ENCODE measurements at regions not wholly inside any gene's neighbourhood (a gene's known extent, or its start where the extent isn't known, plus 50 kb on each side); places are given as distances from the start of the nearest gene placed in this dataset.

GRCh38 chr4:43402393-43402792, 509.9 kb downstream of the GRXCR1 start:
- TF ChIP-seq CTCF (IDR thresholded peaks at IDR 0.05 in 2 of 3, conservative IDR thresholded peaks at IDR 0.05 in 1 of 3; ENCODE audit: insufficient read depth in 2 of 3, low read depth in 1 of 3, low read length in 3 of 3) (no peak), JUND (IDR thresholded peaks at IDR 0.05; ENCODE audit: borderline replicate concordance, low read depth, low read length) (no peak), JUND (tag; IDR thresholded peaks at IDR 0.05; ENCODE audit: borderline replicate concordance, low read depth, low read length) (no peak), KAT7 (CRISPR knock-in tag; IDR thresholded peaks at IDR 0.05; ENCODE audit: borderline replicate concordance) (no peak), MED1 (CRISPR knock-in tag; IDR thresholded peaks at IDR 0.05; ENCODE audit: borderline replicate concordance) (no peak), ZNF717 (CRISPR knock-in tag; IDR thresholded peaks at IDR 0.05) (no peak), POLR2AphosphoS2 (IDR thresholded peaks at IDR 0.05; ENCODE audit: low read length) (no peak), PHB2 (IDR thresholded peaks at IDR 0.05; ENCODE audit: low read depth) (no peak), E2F3 (CRISPR knock-in tag; IDR thresholded peaks at IDR 0.05) (no peak)
- TF ChIP-seq, protein P1, sequence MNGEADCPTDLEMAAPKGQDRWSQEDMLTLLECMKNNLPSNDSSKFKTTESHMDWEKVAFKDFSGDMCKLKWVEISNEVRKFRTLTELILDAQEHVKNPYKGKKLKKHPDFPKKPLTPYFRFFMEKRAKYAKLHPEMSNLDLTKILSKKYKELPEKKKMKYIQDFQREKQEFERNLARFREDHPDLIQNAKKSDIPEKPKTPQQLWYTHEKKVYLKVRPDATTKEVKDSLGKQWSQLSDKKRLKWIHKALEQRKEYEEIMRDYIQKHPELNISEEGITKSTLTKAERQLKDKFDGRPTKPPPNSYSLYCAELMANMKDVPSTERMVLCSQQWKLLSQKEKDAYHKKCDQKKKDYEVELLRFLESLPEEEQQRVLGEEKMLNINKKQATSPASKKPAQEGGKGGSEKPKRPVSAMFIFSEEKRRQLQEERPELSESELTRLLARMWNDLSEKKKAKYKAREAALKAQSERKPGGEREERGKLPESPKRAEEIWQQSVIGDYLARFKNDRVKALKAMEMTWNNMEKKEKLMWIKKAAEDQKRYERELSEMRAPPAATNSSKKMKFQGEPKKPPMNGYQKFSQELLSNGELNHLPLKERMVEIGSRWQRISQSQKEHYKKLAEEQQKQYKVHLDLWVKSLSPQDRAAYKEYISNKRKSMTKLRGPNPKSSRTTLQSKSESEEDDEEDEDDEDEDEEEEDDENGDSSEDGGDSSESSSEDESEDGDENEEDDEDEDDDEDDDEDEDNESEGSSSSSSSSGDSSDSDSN (IDR thresholded peaks at IDR 0.05; ENCODE audit: borderline replicate concordance in 1 of 2, low read depth in 2 of 2, low read length in 2 of 2): no peak
